ENCODE measurements at regions not wholly inside any gene's neighbourhood (a gene's known extent, or its start where the extent isn't known, plus 50 kb on each side); places are given as distances from the start of the nearest gene placed in this dataset.

DNA sequence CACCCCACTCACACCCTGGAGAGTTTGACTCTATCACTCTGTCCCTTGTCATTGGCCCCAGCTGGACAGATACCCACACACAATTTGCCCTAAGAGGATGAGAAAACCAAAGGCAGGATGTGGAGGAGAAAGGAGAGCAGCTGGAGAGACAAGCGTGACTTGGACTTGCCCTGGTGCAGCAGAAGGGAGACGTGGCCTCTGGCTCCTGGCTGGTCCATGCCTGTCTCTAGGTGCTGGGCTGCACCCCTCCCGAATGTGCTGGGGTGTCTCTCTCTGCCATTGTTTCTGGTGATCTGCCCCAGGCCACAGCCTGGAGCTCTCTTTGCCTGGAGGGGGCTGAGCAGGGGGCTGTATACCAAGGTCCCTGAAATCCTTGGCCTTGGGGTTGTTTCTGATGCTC lies 88.7 kb upstream of the HDAC4 start:
- no peak for DNase-seq (ENCODE audit: extremely low read depth, low read depth, low spot score)

DNA sequence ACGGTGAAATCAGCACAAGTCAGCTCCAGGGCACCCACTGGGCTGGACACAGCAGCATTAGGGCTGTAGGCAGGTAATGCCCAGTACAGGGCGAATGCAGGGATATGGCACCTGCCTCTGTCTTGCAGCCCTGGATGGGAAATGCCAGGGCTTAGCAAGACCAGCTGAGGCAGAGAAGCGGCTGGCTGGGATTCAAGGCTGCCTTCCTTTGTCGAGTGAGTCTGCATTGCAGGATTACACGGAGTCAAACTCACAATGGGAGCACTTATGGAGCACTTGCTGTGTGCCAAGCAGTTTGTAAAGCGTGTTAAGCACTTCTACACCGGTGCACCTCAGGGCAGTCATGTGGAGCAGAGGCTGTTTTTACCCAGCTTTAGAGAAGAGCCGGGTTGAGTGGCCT lies 87.3 kb upstream of the HDAC4 start:
- no peak for DNase-seq (ENCODE audit: extremely low read depth, low read depth, low spot score)

DNA sequence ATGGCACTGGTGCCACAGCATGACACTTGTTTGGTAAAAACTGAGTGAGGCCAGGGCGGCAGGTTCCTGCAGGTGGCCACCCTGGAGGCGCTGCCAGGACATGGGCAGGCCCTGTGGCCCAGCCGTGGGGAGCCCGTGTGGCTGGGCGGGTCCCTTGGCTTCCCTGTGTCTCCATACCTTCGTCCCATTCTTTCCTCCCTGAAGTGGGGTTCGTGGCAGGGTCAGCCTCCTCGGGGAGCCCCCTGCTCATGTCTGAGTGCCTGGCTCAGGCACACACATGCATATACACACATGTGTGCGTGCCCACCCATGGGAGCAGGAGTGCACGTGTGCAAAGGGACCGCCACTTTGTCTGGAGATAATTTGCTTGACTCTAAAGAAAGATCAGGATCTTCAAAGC lies 86.5 kb upstream of the HDAC4 start:
- DNase-seq (ENCODE audit: extremely low read depth, low read depth, low spot score), result no peak

DNA sequence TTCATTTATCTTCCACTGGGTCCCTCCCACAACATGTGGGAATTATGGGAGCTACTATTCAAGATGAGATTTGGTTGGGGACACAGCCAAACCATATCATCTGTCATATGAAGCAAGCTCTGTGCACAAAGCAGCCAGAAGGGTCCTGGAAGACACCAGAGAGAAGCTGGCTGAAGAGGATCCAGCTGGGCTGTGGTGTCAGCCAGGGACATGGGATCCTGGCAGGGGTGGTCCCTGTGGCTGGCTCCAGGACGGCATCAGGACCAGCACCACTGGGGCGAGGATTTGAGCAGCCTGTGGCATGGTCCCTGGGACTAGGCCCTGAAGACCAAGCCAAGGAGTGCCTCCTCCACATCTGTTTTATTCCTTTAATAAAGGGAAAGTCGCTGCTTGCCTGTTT lies 84.8 kb upstream of the HDAC4 start:
- DNase-seq (ENCODE audit: extremely low read depth, low read depth, low spot score), result no peak

DNA sequence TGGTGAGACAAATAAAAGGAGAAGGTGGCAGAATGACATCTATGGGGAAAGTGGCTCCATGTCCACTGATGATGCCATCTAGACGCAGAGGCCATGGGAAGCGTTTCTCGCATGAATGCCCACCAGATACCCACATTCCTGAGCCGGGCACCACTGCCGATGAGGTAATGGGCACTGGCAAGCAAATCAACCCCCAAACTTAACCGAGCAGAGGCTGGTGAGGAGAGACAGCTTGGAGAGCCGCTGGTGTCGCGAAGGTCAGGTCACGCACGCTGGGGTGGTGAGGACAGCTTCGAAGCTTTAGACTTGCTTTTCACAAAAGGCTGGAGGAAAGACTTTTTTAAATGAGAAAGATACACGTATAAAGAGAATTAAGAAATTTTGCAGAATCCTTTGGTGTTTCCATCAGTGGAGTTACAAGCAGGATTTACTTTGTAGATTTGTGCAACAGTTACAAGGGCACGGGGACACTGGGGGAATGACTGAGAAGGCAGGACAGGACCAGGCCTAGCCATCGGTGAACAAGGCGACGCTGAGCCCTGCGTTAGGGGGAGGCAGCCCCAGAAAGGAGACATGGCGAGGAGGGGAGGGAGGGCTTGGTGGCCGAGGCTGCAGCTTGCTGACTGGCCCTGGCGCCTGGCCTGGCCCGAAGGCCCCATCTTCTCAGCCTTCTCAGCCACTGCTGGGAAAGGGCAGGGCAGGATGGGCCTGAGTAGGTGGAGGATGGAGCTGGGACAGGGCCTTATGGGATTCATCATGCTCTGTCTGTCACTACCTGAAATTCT lies 83.9 kb upstream of the HDAC4 start:
- DNase-seq (ENCODE audit: extremely low read depth, low read depth, low spot score), result no peak

DNA sequence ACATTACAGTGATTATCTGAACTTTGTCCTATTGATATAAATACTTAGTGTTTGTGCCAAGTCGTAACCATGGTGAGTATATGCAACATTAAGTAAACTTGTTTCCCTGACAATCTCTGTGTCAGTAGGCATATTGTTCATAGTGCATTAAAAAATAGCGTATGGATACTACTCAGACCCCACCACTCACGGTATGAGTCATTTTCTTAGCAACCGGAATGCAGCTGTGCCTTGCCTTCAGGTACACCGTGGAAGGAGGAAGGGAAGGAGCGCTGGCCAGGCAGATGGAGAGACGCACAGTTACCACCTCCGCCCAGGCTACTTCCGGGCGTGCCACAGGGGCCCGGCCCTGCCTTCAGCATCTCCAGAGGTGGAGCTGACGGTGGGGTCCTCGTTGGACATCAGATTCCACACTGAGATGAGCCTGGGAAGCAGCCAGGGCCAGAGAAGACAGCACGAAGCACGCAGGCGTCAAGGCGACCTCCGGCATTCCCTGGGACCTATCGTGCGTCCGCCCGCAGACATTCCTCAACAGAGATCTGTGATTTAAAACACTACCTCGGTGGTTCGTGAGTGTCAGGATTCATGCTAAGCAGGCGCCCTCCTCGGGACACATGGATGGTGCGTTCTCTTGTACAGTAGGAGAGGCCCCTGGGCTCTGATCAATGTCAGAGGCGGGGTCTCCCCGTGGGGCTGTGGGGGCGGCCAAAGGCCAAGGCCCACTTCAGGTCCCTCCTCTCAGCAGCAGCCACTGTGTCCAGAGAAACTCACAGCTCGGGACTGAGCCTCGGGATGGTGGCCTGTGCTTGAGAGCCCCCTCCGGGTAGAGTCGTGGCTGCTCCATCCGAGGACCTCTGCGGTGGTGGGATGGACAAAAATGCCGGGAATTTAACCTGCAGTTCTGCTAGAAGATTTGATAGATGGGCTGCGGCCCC lies 82.2 kb upstream of the HDAC4 start:
- DNase-seq (ENCODE audit: extremely low read depth, low read depth, low spot score), result no peak

DNA sequence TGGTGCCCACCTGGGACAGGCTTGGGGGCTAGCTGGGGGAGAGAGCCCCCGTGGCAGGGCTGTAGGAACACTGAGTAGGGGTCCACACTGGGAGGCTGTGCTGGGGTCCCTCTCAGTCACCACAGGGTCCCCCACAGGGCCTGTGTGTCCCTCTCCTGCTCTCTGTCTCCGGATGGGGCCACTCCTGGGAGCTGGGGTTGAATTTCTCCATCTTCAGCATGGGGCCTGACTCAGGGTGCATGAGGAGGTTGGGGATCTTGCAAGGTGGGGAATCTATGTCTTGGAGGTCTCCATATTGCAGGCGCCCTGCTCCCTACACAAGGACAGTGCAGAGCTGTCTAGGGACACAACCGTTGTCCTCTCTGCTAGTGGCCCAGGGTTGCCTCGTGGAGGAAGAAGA lies 78.7 kb upstream of the HDAC4 start:
- no peak for DNase-seq (ENCODE audit: extremely low read depth, low read depth, low spot score)

DNA sequence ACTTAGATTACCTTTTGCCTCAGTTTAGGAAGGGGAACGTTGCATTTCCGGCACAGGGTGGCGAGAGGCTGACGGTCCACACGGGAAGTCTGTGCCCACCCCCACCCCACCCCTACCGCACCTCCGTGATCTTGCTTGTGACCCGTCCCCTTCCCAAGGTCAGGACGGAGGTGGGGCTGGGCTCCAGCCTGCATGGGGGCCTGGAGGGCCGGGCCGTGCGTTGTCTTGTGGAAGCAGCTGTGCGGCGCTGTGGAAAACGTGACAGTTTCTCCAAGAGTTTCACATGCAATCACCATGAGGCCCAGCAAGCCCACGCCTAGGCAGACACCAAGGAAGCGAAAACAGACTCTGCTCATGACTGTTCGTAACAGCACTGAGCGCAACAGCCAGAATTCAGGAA lies 76.8 kb upstream of the HDAC4 start:
- DNase-seq (ENCODE audit: extremely low read depth, low read depth, low spot score), result no peak

DNA sequence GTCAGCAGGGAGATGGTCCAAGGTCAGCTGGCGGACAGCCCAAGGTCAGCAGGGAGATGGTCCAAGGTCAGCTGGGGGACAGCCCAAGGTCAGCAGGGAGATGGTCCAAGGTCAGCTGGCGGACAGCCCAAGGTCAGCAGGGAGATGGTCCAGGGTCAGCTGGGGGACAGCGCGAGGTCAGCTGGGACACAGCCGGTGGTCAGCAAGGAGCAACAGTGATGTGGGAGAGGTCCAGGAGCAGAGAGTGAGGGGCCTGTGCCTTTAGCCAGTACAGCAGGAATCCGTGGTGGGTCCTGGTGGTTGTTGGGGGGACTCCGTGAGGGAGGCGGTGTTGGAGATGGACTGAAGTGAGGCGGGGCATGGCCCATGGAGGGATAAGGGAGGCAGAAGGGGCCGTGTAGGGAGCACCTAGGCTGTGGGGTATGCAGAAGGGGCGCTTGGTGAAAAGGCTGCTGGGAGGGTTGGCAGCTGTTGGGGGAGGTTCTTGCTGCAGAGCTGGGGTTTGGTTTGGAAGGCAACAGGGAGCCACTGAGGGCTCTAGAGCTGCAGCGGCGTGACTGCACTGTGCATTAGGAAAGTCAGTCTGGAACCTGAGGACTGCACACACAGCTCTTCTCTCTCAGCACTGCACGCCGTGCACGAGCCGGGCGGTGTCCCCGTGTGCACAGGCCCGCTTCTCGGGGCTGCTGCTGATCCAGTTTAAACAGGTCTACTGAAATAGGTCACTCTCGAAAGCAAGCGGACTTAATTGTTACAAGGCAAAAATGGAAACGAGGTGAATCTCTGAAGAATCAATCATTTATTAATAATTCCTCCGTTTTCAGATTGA lies 76.2 kb upstream of the HDAC4 start:
- DNase-seq (ENCODE audit: extremely low read depth, low read depth, low spot score), result no peak

DNA sequence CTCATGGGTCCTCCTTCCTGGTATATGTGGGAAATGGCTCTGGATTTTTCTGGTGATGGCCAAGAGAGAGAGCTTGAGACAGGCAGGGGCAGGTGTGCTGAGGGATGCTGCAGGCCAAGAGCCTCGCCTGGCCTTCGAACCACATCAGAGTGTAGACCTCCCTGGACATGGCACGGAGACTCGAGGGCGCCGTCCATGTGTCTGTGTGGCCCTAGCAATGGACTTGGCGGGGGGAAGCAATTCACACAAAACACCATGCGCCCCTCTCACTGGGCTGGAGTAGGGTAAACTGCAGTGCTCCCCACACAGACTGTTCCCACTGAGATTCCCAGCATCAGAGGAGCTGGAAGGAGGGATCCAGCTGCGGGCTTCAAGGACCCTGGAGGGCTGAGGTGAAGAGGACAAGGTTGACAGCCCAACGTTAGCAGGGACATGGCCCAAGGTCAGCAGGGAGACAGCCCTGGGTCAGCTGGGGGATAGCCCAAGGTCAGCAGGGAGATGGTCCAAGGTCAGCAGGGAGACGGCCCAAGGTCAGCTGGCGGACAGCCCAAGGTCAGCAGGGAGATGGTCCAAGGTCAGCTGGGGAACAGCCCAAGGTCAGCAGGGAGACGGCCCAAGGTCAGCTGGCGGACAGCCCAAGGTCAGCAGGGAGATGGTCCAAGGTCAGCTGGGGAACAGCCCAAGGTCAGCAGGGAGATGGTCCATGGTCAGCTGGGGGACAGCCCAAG lies 75.4 kb upstream of the HDAC4 start:
- no peak for DNase-seq (ENCODE audit: extremely low read depth, low read depth, low spot score)

DNA sequence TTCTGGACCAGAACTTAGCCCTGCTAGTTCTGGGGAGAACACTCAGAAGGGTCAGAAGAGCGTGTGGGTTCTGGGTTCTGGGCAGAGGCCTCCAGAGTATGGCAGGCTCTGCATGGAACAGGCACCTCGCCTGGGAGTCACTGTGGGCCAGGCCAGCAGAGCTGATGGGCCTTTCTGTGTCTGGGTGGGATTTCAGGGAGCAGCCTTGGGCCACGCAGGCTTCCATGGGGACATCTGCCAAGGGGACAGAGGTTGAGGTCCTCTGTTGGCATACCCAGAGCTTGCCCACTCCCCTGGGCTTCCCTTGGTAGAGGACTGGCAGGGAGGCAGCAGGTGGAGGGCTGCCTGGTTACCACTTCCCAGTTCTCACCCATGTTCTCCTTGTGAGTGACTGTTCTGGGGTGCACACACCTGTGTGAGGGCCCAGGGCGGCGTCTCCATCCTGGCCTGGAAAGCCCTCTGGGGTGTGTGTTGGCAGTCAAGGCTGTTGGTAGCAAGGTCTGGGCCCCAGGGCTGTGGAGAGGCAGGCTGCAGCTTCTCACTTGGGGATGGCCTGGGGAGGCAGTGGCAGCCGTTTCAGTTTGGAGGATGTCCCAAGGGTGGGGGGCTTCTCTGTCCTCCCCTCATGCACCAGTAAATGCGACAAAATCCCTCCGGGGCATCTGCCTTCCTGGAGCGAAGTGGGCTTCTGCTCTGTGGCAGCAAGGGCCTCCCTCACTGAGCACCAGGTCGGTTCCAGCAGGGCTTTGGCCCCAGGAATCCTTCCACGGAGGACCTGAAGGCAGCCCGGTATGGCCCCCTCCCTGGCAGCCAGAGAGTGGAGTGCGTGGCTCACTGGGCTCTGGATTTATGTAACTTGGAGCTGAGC lies 74.6 kb upstream of the HDAC4 start:
- no peak for DNase-seq (ENCODE audit: extremely low read depth, low read depth, low spot score)

DNA sequence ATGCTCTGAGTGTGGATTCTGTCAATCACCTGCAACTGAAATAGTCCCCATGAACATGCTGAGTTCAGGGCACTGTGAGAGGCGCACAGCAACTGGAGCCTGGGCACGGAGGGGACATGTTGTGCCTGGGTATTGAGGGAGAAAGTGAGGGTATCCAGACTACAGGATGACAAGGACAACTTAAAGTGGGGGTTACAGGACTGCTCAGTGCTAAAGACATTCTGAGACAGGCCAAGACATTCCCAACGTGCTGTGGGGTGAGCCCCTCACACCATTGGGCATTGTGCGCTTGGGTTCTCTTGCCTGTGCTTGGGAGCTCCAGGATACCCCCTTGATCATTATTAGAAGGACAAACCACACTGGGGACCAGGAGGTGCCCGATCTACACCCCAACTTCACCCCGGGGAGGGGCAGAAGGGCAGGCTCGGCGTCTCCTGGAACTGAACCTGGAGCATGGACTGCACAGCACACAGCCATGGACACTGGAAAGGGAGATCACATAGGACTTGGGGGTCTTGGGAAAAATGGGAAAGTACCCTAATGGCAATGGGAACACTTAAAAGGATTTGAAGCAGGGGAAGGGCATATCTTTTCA lies 72.5 kb upstream of the HDAC4 start:
- no peak for DNase-seq (ENCODE audit: extremely low read depth, low read depth, low spot score)

DNA sequence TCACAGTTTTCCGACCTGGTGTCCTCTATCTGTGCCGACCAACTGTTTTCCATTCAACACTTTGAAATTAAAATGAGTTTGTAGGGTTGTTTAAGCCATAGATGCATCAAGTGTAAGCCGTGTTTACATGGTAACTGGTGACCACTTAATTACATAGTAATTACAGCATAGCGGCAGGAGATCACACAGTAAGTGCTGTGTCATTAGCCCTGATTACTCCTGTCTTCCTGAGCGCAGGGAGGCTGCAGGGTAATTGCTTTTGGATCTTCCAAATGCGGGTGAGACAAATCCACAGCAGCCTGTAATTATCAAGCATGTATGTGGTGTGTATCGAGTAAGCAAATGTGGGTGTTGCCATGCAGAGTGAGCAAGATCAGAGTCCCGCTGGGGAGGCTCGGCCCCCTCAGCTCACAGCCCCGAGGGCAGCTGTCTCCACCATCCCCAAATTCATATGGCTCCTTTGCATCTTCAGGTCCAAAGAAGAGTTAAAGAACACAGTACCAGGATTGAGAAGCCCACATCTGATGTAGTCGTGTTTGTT lies 71.5 kb upstream of the HDAC4 start:
- no peak for DNase-seq (ENCODE audit: extremely low read depth, low read depth, low spot score)

DNA sequence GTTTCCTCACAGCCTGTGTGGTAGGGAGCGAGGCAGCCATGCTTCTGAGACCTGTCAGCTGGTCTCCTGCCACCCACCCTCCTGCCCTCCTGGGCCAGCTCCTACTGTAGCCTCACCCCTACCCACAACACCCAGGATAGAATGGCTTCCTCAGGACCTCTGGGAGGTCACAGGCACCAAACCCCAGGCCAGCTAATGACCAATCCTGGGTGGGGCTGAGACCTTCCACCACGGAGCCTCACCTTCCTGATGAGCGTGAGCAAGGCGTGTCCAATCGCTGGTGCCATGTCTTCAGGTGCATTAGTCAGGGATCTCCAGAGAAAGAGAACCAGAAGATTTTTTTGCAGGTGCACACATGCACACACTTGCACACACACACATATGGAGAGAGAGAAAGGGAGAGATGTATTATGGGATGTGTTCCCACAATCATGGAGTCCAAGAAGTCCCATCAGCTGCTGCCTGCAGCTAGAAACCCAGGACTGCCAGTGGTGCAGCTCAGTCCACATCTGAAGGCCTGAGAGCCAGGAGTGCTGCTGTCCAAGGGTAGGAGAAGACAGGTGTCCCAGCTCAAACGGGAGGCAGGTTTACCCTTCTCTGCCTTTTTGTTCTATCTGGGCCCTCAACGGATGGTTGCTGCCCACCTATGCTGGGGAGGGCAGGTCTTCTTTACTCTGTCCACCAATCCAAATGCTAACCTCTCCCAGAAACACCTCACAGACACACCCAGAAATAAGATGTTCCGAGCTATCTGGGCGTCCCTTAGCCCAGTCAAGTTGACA lies 70.4 kb upstream of the HDAC4 start:
- no peak for DNase-seq (ENCODE audit: extremely low read depth, low read depth, low spot score)

DNA sequence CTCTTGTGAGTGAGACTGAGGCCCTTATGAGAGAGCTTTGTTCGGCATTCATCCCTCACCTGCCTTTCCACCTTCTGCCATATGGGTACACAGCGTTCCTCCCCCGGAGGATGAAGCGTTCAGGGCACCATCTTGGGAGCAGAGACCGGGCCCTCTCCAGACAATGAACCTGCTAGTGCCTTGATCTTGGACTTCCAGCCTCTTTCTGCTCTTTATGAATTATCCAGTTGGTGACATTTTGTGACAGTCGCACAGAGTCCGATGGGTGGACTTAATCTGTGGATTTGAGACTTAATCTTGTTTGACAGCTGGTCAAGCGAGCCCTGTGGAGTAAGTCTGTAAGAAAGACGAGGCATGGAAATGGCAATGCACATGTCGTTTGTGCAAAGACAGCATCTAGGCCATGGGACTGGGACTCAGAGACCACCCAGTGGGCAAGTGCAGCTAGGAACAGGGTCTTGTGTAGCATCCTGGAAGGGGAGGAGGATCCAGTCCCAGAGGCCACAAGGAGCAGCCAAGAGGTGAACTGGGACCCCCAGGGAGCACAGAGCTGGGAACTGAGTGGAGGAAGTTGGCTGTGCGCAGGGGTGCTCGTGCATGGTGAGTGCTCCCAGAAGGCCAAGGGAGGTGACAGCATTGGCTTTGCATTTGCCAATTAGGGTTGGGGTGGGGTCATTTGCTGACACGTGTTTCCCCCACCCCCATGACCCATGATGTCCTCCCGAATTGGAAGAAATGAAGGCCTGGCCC lies 69.5 kb upstream of the HDAC4 start:
- no peak for DNase-seq (ENCODE audit: extremely low read depth, low read depth, low spot score)

DNA sequence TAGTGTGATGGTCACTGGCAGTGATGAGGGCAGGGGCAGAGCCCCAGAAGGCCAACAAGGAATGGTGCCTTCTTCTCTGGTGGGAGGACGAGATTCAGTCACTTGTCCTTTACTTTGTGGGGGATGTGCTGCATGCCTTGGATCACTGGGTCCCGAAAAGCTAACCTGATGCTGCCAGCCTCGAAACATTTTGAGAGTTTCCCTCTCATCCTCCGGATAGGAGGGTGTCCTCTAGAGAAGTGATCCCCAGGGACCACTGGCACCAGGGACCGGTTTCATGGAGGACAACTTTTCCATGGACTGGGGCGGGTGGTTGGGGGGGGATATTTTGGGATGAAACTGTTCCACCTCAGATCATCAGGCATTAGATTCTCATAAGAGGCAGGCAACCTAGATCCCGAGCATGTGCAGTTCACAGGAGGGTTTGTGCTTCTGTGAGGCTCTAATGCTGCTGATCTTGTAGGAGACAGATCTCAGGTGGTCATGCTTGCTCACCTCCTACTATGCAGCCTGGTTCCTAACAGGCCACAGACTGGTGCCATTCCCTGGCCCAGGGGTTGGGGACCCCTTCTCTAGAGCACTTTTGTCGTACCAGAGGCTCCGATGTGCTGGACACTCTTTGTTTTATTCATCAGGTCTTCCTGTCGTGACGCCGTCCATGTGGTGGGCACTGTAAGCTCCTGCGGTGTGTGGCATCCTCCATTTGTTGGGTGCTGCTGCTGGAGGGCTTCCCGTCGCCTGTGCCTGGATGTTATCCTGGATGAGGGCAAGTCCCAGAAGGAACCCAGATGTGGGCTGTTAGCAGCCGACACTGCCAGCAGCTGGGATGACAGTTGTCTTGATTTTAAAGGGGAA lies 68.5 kb upstream of the HDAC4 start:
- DNase-seq (ENCODE audit: extremely low read depth, low read depth, low spot score), result no peak

All from glomerular endothelial cell (primary cell).